GM21447 (cell line): ENCODE measurements at regions not wholly inside any gene's neighbourhood (a gene's known extent, or its start where the extent isn't known, plus 50 kb on each side); places are given as distances from the start of the nearest gene placed in this dataset.

Source experiments
- ATAC-seq: cut with Tn5 transposase; IDR thresholded peaks from one replicate; pipeline ENCODE4 v1.9.1; 2021; ENCODE audit not compliant: unreplicated experiment

DNA sequence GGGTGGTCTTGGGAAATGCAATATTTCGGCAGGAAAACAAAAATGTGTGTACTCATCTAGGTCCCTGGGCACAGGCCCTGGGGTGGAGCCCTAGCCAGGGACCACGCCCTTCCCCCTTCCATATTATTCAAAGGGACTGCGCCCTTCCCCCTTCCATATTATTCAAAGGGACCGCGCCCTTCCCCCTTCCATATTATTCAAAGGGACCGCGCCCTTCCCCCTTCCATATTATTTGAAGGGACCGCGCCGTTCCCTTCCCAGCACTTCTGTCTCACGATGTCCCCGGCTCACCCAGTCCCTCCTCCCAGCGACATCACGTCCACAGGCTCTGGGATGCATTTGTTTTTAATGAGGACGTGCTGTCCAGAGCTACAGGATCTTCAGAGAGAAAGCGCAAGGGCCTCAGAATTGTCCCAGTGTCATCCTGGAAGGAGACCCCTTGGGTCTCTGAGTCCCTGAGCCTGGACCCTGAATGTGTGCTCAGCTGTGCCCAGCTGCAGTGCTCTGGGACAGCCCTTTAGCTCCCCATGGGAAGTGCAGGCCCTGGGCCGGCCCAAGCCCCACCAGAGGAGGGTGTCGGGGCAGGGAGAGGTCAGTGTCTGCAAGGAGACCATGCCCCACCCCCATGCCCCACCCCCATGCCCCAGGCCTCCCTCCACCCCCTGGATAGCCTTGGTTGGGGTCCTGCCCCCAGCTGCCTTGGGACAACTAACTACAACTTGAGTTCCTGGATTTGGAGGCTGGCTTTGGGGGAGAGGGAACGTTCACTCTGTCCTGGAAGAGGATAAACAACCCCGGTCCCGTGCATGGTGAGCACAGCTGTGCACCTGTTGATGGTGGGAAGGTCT lies 810.0 kb downstream of the BRD1 start:
- no peak for ATAC-seq

DNA sequence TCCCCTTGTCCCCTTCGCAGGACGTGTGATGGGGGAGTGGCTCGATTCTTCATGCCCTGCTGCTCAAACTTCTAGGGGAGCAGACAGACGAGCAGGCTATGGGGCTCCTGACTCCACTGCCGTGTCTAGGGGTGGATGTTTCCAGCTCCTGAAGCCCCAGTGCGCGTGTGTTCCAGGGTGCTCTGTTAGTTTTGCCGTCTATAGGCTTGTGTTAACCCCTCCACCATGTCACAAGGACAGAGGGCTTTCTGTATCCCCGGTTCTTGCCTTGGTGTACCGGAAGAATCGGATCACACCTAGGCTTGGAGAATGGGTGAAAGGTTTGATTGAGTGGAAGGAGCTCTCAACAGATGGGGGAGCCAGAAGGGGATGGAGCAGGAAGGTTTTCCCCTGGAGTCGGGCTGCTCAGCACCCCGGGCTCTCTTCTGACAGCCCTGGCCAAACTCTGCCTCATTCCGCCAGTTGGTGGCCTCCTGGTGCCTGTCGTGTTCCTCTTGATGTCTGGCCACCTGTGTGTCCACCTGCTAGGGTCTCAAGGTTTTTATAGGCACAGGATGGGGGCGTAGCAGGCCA lies 810.7 kb downstream of the BRD1 start:
- no peak for ATAC-seq

DNA sequence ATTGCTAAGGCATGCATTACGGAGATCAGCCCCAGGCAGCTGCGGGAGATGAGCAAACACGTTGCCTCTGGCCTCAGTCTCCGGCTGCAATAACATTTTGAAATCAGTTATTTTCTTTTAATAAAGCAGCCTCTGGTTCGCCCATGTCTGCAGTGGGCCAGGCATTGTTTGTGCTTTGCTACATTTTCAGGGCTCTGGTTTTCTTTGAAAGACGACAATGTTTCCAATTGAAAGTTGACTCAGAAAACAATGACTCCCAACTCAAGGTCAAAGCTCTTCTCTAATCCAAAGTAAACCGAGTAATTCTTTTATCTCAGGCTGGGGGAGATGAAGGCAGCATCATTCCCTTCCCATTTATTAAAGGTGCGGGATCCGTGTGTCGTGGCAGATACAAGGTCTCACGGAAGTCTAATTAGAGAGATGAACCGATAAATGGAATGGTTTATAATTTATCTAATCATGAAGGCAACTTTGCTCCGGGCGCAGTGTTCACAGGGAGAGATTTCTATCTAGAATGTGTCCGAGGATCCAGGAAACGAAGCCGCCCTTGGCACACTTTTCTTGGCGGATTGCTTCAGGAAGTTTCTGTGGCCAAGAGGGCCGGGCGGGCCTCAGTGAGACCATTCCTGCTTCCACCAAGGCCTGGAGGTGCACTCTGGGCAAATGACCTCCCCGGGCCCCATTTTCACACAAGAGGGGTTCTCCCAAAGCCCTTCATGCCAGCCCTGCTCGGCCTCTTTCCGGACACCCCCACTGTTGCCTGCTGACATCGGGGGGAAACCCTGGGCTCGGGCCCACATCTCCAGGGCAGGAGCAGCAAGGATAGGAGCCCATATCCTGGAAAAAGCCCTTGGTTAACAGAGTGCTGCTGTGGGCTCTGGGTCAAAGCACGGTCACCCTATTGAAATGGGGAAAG lies 811.4 kb downstream of the BRD1 start:
- no peak for ATAC-seq

DNA sequence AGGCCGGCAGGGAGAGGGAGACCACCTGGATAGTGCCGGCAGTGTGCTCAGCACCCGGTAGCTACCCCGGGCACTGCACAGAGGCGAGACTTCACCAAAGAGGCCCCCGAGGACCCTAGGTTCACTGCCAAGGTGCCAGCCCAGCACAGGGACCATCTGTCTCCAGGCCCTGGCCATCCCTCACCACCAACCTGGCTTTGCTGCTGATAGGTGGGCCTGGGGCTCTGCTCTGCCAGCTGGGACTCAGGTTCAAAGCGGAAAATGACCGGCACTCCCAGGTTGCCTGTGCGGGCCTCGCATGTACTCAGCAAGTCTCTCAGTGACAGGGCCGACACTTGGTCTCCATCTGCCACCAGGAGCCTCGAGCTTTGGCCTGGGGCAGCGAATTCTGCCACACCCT lies 812.2 kb downstream of the BRD1 start:
- ATAC-seq: no peak

DNA sequence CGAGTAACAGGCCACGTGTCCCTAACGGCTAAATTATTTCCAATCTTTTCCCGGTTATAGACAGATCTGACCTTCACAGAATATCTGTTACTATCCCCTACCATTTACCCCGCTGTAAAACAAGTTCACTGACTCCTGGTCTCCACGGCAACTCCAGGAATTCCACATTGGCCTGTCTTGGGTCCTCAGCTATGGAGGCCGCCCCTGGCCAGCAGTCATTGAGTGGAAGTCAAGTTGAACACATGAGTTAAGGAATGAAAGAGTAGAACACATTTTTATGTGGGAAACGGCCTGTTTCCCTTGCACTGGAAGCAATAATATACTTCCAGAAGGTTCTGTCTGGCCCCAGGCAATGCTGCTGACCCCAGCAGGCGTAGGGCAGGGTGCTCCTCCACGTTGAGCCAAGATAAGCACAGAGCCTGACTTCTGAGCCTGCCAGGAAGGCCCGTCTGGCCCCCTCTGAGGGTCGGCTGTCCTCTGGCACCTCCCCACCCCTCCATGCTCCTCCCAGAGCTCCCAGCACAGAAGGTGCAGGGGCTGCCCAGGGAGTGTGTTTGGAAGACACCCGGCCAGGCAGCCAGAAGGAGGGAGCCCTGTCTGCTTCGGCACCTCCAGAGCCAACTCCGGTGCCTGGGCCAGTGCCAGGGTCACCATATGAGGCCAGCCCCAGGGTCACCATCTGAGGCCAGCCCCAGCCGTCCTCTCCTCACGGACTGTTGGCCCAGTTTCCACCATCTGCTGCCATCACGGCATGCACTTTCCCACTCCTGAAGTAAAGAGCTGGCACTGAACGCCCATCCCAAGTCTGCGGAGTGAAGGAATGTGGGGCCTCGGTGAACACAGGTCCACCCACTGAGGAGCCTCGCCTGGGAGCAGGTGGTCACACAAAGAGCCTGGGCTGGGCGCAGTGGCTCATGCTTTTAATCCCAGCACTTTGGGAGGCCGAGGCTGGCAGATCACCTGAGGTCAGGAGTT lies 813.2 kb downstream of the BRD1 start:
- no peak for ATAC-seq

DNA sequence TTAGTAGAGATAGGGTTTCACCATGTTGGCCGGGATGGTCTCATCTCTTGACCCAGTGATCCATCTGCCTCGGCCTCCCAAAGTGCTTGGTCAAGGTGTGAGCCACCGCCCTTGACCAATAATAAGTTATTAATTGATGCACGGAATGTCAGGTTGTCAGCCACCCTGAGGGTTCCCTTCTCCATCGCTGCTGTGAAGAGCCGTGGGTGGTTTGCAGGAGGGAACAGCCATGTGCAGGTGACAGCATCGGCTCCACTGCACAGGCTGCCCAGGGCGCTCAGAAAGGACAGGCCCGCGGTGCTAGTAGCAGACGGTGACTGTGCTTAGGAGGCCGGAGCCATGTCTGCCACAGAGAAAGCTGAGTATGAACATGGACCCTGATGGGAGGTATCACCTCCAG lies 814.0 kb downstream of the BRD1 start:
- ATAC-seq: no peak

DNA sequence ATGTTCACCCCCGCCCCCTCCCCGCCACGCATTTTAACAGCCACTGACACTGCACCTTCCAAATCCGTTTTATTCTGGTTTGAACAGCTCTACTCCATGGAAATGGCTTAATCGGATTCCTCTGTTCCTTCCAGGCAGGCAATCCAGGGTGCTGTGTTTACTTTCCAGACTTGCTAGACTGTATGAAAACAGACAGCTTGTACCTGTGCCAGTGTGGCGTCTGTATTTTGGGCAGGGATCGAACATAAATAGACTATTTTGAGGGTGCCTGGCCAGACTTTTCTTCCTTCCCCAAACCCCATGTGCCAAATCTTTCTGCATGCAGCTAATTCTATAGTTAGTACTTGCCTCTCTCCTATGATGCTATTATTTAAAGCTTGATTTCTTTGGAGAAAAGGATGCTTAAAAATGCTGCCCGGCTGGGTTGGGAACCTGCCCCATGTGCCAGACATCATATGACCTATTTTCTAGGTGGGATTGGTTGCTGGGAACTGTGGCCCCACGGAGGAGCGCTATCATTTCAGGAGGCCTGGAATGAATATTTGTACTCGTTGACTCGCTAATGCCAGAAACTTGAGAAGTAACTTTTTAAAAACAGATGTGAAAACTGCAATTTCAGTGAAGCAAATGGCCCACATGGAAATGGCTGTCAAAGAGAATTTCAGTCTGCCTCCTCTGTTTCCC lies 814.8 kb downstream of the BRD1 start:
- no peak for ATAC-seq

DNA sequence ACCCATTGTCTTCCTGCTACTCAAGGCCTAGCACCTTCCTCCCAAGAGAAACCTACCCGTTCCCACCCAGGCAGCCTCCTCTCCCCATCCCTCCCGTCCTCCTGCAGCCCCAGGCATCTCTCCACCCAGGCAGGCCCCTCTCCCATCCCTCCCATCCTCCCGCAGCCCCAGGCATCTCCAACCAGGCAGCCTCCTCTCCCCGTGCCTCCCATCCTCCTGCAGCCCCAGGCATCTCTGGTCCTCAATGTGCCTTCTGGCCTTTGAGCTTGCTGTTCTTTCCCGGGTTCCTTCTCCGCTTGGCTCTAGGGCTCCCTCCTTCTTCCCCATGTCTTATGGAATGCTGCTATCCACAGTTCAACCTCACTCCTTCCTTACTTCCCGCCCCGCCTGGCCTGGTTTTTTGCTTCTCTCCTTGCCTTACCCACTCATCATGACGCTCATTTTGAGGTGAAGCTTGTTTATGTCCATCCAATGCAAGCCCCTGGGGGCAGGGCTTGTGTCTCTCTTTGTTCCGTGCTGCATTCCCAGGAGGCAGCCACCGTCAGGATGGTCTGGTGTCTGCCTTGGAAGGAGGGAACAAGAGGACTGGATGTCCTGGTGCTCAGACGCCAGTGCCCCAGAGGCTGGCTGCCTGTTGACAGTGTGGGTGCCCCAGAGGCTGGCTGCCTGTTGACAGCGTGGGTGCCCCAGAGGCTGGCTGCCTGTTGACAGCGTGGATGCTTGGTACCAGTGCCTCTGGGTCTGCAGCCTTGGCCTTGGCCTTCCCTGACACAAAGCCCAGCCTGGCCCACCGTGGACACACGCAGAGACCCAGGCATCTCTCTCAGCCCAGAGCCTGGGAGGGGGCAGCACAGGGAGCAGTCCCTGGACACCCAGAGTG lies 815.7 kb downstream of the BRD1 start:
- ATAC-seq: no peak

DNA sequence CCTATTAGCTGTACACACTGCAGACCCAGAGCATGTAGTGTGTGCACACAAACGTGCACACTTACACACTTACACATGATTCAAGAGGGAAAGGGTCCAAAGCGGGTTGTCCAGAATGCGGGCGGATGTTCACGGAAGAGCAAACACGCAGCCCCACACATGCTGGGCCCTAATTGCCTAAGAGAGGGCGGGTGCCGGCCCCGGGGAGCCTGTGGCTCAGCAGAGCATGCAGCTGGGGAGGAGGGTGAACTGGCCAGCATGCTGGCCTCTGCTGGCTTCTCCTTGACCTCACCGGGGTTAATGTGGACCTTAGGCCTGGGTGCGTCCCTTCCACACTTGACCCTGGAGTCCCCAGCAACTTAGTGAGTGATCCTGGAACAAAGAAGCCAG lies 816.3 kb downstream of the BRD1 start:
- no peak for ATAC-seq

DNA sequence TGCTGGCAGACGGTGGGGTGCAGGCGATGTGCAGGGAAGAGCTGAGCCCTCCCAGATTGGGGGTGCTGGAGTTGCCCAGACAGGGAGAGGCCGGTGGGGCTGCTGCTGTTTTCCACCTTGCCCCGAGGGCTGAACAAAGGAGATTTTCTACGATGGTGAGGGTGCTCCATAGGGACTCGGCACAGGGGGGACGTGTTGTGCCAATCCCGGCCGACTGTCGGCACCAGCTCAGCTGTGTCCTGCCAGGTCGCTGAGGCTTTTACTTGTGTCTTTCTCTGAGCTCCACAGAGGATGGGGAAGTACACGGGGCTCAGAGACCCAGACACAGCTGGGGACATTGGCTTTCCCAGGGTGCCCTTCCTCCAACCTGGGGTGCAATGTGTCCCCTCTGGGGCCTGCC lies 816.8 kb downstream of the BRD1 start:
- ATAC-seq: no peak

DNA sequence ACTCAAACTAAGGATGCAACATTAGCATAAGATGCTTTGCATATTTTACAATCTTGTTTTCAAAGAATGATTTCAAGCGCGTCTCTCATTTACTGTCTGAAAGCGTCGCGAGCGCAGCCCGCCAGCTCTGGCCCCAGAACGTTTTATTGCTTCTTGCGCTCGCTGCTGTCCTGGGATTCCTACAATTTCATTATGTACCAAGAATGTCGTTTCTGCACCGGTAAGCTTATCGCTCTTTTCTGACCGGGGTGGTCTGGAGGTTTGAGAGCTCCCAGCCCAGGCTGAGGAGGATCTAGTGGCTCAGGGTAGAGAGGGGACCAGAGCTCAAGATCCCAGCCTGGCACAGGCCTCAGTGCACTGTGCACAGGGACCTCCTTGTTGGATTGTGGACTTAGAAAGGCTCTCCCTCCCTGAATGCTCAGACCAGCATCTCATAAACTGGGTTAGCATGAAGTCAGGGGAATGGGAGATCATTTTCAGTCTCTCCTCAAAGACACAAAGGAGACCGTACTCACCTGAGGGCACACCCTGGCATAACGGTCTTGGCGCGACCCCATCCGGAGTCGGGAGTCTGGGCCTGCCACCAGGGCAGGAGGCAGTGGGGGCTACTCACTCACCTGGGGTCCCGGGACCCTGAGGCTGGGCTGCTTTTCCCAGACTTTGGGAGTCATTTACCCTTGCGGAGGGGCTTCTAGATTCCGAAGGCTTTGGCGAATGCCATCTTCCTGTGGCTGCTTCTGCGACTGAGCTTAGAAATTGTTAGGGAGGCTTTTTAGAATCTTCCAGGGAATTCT lies 817.4 kb downstream of the BRD1 start:
- no peak for ATAC-seq

DNA sequence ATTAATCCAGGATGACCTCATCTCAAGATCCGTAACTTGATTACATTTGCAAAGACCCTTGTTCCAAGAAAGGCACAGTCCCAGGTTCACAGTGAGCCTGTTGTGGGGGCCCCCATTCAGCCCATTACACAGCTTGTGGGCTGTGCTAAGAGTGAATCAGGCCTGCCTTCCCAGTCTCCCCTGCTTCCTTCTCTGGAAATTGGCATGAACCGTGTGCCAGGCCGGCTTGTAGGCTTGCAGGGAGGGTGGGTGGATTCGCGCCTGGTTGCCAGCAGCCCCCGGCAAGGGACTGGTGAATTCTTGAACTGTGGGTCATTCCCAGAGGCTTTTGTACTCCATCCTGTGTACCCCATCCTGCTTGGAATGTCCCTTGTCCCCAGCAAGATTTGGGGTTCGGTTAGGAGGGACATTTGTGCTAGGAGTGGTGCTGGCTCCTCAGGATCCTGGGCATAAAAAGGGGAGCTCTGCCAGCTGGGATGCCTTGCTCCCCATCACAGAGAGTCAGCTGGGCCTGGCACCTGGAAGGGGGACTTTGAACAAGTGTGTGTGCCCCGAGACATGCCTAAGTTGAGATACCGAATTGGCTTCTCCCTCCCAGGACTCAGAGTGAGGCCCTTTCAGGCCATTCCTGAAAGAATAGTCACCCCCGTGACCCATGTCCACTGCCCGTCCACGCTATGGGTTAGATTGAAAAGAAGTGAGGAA lies 818.2 kb downstream of the BRD1 start:
- no peak for ATAC-seq

DNA sequence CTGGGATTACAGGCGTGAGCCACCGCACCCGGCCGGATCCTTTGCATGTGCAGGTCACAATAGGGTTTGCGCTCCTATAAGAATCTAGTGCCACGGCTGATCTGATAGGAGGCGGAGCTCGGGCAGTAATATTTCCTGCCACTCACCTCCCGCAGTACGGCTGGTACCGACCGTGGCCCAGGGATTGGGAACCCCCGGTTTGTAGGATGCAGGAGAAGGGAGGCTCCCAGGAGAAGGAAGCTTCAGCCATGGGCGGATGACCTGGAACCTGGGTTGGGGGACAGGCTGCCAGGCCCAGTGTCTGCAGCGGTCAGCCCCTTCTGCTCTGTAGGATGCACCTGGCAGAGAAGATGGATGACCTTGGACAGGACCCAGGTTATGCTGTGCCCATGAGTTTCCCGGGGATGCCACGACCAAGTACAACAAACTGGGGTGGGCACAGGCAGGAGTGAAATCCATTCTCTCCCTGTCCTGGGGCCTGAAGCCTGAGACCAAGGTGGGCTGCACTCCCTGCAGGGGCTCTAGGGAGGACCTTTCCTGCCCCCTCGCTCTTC lies 818.9 kb downstream of the BRD1 start:
- ATAC-seq: no peak

DNA sequence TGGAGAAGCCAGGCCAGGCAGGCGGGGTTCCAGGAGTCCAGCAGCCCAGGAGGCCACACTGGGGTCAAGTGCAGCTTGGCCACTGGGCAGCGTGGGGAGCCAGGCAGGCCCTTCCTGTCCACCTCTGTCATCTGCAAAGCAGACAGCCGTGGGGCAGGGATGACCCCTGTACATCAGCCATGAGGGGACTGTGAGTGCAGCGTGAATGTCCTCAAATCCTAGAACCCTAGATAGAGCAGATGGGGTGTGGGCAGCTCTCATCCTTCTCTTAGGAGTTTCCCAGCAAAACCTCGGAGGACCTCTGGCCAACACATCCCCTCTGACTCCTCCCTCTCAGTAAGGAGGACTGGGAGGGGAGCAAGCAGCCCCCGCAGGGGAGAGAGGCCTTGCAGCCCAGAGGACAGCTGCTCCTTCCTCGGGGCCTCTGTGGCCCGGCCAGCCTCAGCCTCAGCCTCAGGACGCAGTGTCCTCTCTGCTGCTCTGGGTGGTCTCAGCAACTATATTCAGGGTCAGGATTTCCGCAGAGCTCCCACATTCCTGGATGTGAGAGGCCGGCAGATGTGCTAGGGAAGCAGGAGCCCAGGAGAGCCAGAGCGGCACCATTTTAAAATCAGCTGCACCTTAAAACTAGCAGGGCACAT lies 820.5 kb downstream of the BRD1 start:
- ATAC-seq: no peak

DNA sequence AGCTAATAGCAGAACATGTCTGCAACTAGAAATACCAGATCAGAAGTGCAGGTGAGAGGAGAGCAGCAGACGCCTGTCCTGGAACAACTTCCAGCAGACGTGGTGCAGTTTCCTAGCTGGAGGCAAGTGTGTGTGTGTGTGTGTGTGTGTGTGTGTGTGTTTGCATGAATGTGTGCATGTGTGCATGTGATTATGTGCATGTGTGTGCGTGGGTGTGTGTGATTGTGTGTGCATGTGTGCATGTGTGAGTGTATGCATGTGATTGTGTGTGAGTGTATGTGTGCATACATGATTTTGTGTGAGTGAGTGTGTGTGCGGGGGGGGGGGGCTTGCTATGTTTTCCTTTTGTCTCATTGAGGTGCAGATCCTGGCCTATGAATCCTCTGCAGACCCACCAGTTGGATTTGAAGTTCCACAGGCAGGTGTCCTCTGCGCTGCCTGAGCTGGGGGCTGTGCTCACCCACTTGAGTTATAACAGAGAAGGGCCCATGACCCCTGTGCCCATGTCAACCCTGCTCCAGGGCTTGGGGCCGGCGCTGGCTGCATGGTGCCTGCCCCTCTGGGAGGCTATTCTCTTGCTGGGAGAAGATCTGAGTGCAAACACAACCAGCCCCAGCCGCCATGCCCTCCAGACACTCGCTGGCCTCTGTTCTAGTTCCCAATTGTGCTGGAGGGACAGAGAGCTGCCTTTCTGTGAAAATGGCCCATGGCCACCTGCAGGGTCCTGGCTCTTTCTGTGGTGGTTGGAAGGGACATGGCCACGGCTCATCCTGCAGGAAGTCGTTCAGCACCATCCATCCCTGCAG lies 821.3 kb downstream of the BRD1 start:
- ATAC-seq: no peak

DNA sequence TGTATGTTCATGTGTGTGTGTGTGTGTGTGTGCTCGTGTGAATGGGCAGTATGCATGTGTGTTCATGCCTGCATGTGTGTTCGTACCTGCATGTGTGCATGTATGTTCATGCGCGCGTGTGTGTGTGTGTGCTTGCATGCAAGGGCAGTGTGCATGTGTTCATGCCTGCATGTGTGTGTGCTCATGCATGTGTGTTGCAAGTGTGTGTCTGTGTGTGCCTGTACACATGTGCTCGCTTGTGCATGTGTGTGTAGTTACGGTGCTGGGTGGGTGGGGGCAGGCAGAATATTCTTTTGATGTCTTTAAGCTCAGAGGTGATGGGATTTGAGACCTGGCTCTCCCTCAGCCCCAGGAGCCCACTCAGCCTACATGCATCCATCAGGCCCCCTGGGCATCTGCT lies 822.1 kb downstream of the BRD1 start:
- no peak for ATAC-seq
